ENCODE measurements at regions not wholly inside any gene's neighbourhood (a gene's known extent, or its start where the extent isn't known, plus 50 kb on each side); places are given as distances from the start of the nearest gene placed in this dataset.
A peak's percentile ranks its signal among the peaks of the same experiment; 100 is the strongest.

- DNase-seq: no peak
Measured at GRCh38 chr11:33616552-33616951, 84.1 kb downstream of the C11orf91 start.

- no peak for DNase-seq
Measured at GRCh38 chr11:33615751-33616150, 84.9 kb downstream of the C11orf91 start.

DNA sequence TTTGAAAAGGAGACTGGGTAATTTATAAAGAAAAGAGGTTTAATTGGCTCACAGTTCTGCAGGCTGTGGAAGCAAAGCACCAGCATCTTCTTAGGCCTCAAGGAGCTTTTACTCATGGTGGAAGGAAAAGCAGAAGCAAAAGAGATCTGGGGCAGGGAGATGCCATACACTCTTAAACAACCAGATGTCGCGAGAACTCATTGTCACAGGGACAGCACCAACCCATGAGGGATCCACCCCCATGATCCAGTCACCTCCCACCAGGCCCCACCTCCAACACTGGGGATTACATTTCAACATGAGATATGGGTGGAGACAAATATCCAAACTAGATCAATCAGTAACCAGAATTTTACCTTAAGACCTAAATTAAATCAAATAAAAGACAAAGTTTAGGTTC is 87.2 kb downstream of the C11orf91 start:
- DNase-seq: no peak

DNA sequence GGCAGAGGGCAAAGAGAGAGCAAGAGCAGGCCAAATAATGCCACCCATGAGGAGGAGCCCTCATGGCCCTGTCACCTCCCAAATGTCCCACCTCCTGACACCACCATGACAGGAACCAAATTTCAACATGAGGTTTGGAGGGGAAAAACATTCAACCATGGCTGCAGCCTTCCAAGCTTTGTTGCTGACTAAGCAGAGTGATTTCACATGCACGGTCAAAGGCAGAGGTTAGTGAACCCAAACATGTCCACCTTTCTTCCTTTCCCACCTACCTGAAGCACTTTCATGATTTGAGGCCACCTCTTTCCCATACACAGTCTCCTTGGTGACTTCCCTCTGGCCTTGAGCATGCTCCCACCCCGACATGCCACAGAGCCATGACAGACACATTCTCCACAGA is 89.7 kb downstream of the C11orf91 start:
- no peak for DNase-seq

GRCh38 chr11:33608386-33608785 is 92.2 kb downstream of the C11orf91 start:
- DNase-seq: no peak

DNA sequence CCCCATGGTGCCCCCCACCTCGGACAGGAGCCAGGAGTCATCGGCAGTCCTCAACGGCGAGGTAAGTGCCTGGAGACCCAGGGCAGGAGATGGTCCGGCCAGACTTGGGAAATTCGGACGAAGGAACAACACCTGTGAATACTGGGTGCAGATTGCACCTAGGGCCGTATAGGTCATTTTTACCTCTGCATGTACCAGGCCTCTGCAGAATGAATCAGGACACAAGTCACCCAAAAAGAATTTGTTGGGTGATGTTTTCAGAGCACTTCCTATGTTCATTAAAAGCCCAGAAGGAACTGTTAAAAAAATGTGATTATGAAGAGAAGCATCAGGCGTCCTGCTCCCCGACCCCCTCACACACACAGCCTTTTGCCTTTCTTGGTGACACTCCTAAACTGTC is 93.9 kb downstream of the C11orf91 start:
- no peak for DNase-seq

DNA sequence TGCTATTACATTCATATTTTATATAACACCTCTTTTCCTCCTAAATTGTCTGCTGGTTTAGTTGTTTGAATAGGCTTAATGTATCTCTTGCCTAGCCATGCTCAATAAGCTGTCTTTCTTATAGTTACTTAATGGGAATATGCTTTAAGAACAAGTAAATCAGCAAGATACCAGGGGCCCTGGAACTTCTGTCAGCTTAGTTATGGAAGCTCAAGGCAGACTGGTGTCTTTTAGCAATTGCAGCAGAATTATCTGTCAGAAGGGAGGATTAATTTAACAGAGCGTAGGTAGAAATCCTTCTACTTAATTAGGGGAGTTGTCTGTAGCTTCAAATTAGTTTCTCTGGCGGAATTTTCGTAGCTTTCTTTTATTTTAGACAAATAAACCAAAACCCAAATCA is 94.9 kb downstream of the C11orf91 start:
- DNase-seq: no peak

- DNase-seq: no peak
Measured at GRCh38 chr11:33598426-33599069, 102.1 kb downstream of the C11orf91 start.

- no peak for DNase-seq
Measured at GRCh38 chr11:33594188-33594587, 106.4 kb downstream of the C11orf91 start.

- no peak for DNase-seq
Measured at GRCh38 chr11:33590441-33590840, 110.2 kb downstream of the C11orf91 start.

GRCh38 chr11:33588056-33588455 is 112.6 kb downstream of the C11orf91 start:
- peak in 1 of 3 donors; percentile 12 for DNase-seq

DNA sequence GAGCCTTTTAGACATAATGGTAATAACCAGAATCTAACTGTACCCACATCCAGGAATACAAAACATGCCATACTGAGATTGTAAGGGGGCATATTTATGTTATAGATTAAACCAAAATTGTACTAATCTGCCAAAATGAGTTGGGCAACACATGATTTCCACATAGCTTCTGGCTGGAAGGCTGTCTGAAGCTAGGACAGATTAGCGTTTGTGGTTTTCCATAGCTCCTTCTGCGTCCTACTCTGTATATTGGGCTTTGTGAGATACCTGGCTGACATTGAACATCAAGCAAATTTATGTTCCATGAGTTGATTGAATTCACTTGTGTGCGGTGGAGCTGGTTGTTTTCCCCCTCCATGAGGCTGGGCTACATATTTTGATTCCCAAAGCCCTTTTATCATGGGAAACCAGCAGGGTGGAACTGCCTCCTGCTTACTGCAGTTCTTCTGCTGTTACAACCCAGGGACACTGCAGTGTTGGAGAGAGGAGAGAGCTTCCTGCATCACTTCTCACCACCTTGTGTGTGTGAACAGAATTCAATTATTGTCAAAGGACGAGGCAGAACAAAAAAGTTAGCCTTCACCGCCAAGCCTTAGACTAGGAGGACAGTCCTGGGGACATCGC is 114.9 kb downstream of the C11orf91 start:
- no peak for DNase-seq

- DNase-seq: no peak
Measured at GRCh38 chr11:33582636-33583325, 117.8 kb downstream of the C11orf91 start.

DNA sequence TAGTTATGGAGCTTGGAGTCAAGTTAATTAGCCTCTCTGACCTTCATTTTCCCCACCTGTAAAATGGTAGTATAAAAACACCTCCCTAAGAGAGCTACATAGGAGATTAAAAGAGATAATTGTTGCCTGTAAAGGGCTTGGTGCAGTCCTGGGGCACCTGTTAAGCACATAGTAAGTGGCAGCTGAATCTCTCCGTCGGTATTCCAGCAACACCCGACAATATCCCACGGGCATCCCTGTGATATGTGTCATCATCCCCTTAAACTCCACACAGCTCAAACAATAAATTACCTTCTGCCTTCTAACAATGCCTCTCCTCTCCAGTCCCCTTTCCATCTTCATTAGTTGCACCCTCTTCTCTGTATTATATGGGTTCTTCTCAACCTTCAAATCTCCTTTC is 121.5 kb downstream of the C11orf91 start:
- DNase-seq: no peak

DNA sequence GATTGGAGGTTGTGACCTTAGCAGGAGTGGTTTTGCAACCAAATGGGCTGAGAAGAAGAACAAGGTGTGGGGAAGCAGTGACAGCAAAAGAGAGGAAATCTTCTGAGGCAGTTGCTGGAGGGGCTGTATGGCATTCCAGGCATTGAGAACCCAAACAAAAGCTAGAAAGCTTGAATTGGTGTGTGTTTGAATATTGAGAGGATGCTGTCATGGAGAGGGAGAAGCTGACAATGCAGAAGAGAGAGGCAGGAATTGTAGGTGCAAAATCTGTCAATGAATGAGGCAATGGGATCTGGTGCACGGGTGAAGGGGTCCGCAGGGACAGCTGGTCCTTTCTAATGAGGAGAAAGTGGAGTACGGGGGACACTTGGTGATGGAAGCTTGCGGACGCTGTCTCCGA is 123.4 kb downstream of the C11orf91 start:
- no peak for DNase-seq

DNA sequence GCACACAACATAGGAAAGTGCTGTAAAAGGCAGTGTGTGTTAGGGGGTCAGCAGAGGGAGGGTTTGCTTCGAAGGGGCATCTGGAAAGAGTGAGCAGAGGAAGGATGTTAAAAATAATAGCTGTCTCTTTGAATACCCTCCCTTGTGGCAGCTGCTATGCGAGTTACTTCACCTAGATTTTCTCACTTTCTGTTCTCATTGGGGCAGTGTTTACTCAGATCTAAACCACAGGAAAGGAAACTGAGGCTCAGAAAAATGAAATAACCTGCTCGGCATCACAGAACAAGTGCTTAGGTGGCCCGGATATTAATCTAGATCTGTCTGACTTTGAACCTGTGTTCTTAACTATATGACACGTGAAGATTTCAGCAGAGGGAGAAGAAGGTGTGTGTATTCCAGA is 125.3 kb downstream of the C11orf91 start:
- no peak for DNase-seq

DNA sequence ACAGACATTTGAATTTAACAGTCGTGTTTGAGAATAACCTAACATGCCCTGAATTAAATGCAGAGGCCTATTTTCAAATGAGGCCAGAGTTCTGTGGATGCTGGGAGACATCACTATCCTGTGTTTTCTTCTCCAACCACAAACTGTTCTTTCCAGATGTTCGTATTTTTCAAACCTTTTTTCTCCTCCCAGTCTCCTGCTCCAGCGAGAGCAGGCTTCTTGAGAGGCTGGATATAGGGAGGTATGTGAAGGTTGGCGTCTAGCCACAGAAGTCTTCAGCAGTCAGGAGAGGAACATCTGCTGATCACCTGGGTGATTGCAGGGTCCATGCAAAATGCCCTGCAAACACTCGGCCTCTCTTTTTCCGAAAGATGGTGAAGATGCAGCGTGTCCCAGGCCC is 126.3 kb downstream of the C11orf91 start:
- peak; percentile 4 to 30 (median 8) for DNase-seq

GRCh38 chr11:33569333-33569732 is 131.3 kb downstream of the C11orf91 start:
- DNase-seq: no peak

DNA sequence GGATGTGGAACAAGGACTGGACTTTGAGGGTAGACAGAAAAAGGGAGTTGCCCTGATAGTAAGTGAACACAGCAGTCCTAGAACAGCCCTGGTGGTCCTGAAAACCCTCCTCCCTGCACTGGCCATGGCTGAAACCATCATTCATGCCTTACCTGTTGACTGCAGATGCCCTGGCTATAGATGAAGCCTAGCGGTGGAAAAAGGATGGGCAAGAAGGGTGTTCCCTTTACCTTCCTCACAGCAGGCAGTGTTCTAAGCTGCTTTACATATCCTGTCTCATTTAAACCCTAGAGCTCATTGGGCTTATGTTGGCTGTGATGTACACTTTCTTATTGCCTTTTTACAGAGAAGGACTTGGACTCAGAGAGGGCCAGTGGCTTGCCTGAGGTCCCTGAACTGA is 133.6 kb downstream of the C11orf91 start:
- no peak for DNase-seq

GRCh38 chr11:33564856-33565453 is 135.7 kb downstream of the C11orf91 start:
- no peak for DNase-seq

DNA sequence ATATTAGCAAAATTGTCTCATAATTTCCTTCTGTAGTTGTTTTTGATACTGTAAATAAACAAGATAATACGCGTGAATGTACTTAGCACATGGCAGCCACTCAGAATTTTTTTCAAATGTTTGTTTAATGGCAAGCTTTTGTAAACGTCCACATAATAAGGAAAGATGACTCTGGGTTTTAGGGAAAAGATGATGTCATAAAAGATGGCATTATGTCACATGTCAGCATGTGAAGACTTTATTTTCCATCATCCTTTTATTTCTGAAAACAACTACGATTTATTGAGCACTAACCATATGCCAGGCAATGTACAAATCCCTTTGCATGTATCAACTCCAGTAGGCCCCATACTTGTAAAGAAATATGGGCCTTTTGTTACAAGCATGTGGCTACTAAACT is 139.9 kb downstream of the C11orf91 start:
- no peak for DNase-seq

- DNase-seq: no peak
Measured at GRCh38 chr11:33559567-33559966, 141.1 kb downstream of the C11orf91 start.

GRCh38 chr11:33558097-33558496 is 142.5 kb downstream of the C11orf91 start:
- DNase-seq: no peak
